Activated naive CD4-positive, alpha-beta T cell treated with anti-CD3 and anti-CD28 coated beads, Interleukin-2, amount 10 ng/mL, durations not matched to agents 7 days and 5 days (primary cell): ENCODE measurements at regions not wholly inside any gene's neighbourhood (a gene's known extent, or its start where the extent isn't known, plus 50 kb on each side); places are given as distances from the start of the nearest gene placed in this dataset.

Source experiments
- CTCF ChIA-PET: fragments of 350-600 bp; sonication (Branson Sonifier 250); formaldehyde crosslinking; loops from one replicate; lab custom pipeline; 2021; ENCODE audit warnings: antibody characterized with exemption; lab: Charles Lee
- DNase-seq: peaks from one replicate; pipeline ENCODE4 v3.0.0-alpha.2; 2020
- H3K27ac Mint-ChIP-seq: one replicate; pipeline ENCODE4 v1.8.0; 2021; ENCODE audit warnings: mild to moderate bottlenecking, moderate library complexity, mixed read lengths
- H3K27me3 Mint-ChIP-seq: one replicate; pipeline ENCODE4 v1.8.0; 2021; ENCODE audit warnings: mild to moderate bottlenecking, mixed read lengths
- H3K36me3 Mint-ChIP-seq: one replicate; pipeline ENCODE4 v1.8.0; 2021; ENCODE audit warnings: mixed read lengths
- H3K4me1 Mint-ChIP-seq: one replicate; pipeline ENCODE4 v1.8.0; 2021; ENCODE audit warnings: mixed read lengths
- H3K4me3 Mint-ChIP-seq: one replicate; pipeline ENCODE4 v1.8.0; 2021; ENCODE audit warnings: mild to moderate bottlenecking, moderate library complexity, mixed read lengths
- H3K9me3 Mint-ChIP-seq: one replicate; pipeline ENCODE4 v1.8.0; 2021; ENCODE audit warnings: mixed read lengths

DNA sequence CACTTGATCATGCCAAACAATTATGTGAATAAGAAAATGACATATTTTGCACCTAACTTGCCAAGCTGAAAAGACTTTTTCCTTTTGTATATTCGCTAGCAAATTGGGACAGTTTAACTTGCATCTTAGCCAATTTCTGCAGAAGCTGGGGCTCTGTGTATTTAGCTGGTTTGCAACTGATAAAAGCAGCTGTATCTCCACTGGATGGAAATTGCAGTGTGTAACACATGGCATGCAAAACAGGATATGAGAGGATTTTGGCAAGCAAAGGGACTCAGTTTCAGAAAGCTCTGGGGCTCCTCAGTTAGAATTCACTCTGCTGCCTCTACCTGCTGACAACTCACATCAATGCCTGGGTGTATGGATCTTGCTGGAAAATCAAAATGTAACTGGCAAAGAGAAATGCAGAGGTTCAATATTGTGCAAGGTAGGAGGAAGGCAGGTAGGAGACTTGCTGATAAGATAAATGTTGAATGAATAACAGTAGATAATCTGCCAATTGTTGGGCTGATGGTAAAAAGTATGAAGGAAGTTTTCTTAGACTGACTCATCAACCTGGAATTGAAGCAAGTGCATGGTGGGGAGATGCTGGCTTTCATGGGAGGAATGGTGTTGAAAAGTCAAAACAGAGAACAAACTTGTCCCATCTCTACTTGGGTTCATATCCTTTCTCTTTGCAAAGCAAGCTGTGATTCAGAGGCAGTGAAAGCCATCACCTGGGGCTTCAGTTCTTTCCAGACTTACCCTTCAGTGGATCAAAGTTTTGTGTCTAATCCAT is 546.9 kb upstream of the AMELY start:
- peaks cover 1% of the 10 kb centered on the region for H3K36me3 Mint-ChIP-seq
- CTCF ChIA-PET, result no interaction called here
- H3K4me1 Mint-ChIP-seq, result no peaks in the 10 kb centered on the region
- no peak overlapping the region for H3K4me3 Mint-ChIP-seq
- H3K27ac Mint-ChIP-seq, result no peak overlapping the region
- DNase-seq, result no peak
- H3K9me3 Mint-ChIP-seq, result peaks cover 2% of the 10 kb centered on the region
- H3K27me3 Mint-ChIP-seq, result peaks cover 4% of the 10 kb centered on the region

DNA sequence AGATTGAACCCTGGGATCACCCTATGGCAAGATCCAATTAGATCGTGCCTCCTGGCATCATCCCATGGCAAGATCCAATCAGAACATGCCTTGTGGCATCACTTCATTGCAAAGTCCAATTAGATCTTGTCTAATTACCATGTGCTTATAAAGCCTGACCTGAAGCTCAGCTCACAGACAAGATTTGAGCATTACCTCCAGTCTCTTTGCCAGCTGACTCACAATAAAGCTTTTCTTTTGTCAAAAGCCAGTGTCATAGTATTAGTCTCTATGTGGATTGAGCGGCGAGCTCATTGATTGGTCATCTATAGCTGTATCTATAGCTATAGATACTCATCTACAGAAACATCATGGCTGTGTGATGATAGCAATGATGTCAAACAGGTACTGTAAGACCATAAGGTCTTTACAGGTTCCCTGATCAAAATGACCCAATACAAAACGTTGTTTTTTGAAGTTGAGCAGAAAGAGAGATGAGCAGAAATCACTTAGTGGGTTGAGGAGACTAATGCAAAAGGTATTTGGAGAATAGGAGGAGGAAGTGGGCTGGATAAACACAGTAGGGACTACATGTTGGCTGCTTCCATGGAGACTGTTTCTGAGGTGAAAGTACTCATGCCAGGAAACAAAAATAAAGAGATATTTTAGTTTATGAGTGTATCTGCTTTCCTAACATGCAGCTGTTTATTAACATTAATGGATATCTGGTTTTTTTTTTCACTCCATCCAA is 545.9 kb upstream of the AMELY start:
- no peak for DNase-seq
- H3K9me3 Mint-ChIP-seq, result peaks cover 4% of the 10 kb centered on the region
- H3K27ac Mint-ChIP-seq, result no peak overlapping the region
- H3K4me1 Mint-ChIP-seq, result no peaks in the 10 kb centered on the region
- H3K36me3 Mint-ChIP-seq, result peaks cover 1% of the 10 kb centered on the region
- CTCF ChIA-PET, result no interaction called here
- H3K4me3 Mint-ChIP-seq, result no peak overlapping the region
- peaks cover 9% of the 10 kb centered on the region for H3K27me3 Mint-ChIP-seq

DNA sequence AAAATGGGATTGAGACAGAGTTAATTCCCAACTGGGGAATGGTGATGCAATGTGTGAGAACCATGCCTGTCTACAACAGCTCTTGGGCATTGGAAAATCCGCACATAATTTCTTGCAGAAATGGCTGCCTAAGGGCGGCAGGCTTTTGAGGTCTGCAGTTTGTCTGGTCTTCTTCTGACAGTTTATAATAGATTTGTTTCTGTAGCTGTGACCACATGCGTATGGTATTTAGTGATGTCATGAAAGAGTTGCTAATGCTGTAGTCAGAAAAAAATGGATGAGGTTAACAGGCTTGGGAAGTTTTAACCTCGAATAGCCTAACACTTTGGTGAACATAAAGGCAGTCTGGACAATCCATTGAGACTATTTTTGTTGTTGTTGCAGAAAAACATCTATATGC is 544.1 kb upstream of the AMELY start:
- Mint-ChIP-seq H3K4me3 (no peak overlapping the region), H3K36me3 (peaks cover 1% of the 10 kb centered on the region), H3K27me3 (peaks cover 9% of the 10 kb centered on the region), H3K4me1 (no peaks in the 10 kb centered on the region), H3K27ac (no peak overlapping the region), H3K9me3 (peaks cover 4% of the 10 kb centered on the region)
- DNase-seq, result no peak
- CTCF ChIA-PET, result no interaction called here

DNA sequence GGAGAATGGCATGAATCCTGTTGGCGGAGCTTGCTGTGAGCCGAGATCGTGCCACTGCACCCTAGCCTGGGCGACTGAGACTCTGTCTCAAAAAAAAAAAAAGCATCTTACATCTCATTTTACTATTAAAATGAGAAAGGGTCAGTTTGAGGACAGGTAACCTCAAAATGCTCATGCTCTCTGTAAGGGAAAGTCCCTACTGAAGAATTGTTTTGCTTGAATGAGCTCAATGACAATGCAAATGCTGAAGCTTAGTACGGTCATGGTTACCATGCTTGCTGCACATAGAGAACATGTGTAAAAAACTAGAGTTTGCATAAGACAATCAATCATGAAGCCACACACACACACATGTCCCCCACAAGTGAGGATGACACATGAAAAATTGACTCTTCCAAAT is 541.8 kb upstream of the AMELY start:
- Mint-ChIP-seq H3K4me1 (no peaks in the 10 kb centered on the region), H3K4me3 (no peak overlapping the region), H3K36me3 (no peaks in the 10 kb centered on the region), H3K27me3 (peaks cover 5% of the 10 kb centered on the region), H3K27ac (no peak overlapping the region), H3K9me3 (peaks cover 2% of the 10 kb centered on the region)
- CTCF ChIA-PET, result interaction anchor here (0.6 kb wide), 1 partner anchor 220 kb away, joined by 3 read pairs; no protein-coding TSS in a partner anchor
- DNase-seq, result no peak

DNA sequence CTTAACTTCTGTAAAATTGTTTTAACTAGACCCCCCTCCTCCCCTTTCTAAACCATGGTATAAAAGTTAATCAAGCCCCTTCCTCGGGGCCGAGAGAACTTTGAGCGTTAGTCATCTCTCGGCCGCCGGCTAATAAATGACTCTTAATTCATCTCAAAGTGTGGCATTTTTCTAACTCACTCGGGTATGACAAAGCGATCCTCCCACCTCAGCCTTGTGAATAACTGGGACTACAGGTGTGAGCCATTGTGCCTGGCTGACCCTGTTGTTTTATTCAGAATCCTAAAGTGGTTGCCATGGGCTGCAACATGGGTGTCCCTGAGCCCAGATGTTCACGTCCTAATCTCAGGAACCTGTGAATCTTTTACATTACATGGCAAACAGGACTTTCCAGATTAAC is 540.7 kb upstream of the AMELY start:
- Mint-ChIP-seq H3K27me3 (peaks cover 5% of the 10 kb centered on the region), H3K4me3 (no peak overlapping the region), H3K9me3 (peaks cover 2% of the 10 kb centered on the region), H3K27ac (no peak overlapping the region), H3K4me1 (no peaks in the 10 kb centered on the region), H3K36me3 (no peaks in the 10 kb centered on the region)
- CTCF ChIA-PET, result no interaction called here
- no peak for DNase-seq

DNA sequence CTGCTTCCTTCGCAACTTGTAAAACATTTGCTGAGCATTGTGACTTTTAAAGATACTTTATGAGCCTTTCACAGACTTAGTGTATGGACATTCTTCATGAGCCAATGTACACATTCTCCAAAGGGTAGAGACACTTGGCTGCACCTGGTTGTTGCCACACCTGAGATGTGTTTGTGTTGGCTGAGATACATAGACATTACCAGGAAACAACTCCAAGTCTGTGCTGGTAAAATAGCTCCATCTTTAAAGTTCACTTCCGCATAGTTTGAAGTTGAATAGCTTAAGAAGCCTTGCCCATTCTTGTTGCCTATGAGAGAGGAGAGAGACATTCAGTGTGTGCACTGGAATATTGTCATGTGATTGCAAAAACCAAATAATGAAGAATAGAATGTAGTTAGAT is 538.3 kb upstream of the AMELY start:
- H3K4me3 Mint-ChIP-seq, result no peak overlapping the region
- H3K4me1 Mint-ChIP-seq, result no peaks in the 10 kb centered on the region
- H3K36me3 Mint-ChIP-seq, result no peaks in the 10 kb centered on the region
- no peak overlapping the region for H3K27ac Mint-ChIP-seq
- CTCF ChIA-PET, result no interaction called here
- H3K9me3 Mint-ChIP-seq, result peaks cover 2% of the 10 kb centered on the region
- peaks cover 5% of the 10 kb centered on the region for H3K27me3 Mint-ChIP-seq
- DNase-seq, result no peak

DNA sequence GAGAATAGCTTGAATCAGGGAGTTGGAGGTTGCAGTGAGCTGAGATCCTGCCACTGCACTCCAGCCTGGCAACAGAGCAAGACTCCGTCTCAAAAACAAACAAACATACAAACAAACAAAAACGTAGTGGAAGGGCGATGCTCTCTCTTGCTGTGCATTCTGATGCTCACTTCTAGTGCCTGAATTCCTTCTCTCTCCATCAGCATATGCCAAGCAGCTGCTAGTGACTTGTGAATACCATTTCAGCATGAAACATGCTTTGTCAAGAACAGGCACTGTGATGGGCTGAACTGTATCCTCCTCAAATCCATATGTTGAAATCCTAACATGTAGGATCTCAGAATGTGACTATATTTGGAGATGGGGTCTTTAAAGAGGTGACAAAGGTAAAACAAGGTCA is 537.1 kb upstream of the AMELY start:
- Mint-ChIP-seq H3K27me3 (peaks cover 5% of the 10 kb centered on the region), H3K9me3 (peaks cover 4% of the 10 kb centered on the region), H3K27ac (no peak overlapping the region), H3K36me3 (no peaks in the 10 kb centered on the region), H3K4me3 (no peak overlapping the region), H3K4me1 (no peaks in the 10 kb centered on the region)
- CTCF ChIA-PET, result no interaction called here
- no peak for DNase-seq

DNA sequence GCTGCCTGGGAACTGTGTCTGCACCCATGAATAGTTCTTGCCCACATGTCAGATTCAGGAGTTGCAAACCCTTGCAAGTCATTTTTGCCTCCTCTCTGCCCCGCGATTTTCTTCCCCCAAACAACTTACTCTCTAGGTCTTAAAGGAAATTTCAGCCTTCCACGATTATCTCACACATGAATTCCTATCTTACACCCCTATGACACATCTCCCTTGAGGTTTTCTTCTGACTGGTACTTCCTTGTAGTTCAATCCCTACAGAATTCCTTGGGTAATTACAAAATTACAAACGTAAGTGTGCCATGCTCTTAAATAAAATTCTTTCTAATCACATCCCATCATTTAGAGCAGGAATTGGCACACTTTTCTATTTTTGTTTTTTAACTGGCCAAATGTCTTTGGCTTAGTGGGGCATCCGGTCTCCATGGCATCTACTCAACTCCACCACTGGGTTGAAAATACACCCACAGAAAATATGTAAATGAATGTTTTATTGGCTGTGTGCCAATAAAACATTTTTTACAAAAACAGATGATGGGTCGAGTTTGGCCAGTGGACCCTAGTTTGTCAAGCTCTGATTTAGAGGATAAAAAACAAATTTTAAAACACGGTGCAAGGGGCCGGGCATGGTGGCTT is 536.4 kb upstream of the AMELY start:
- Mint-ChIP-seq H3K9me3 (peaks cover 4% of the 10 kb centered on the region), H3K27me3 (peaks cover 4% of the 10 kb centered on the region), H3K4me1 (no peaks in the 10 kb centered on the region), H3K4me3 (no peak overlapping the region), H3K36me3 (no peaks in the 10 kb centered on the region), H3K27ac (no peak overlapping the region)
- CTCF ChIA-PET, result no interaction called here
- no peak for DNase-seq

DNA sequence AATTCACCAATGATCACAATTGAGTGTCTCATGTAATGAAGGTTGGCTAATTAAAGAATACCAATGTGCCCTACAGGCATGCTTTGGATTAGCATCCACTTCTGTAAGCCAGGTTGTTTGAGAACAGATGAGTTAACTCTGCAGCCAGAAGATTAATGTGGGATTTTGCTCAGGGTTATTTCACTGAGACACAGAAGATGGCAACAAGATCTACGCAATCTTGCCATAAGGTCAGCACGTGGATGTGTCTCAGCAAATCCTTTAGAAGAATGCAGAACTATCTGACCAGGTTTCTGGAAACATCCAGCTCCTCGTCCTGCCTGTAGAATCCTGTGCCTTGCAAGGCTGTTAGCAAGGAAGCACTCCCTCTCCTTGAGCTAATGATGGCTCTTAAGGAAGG is 532.6 kb upstream of the AMELY start:
- DNase-seq, result no peak
- Mint-ChIP-seq H3K4me1 (no peaks in the 10 kb centered on the region), H3K27me3 (no peaks in the 10 kb centered on the region), H3K4me3 (no peak overlapping the region), H3K27ac (no peak overlapping the region), H3K36me3 (no peaks in the 10 kb centered on the region), H3K9me3 (peaks cover 2% of the 10 kb centered on the region)
- CTCF ChIA-PET, result no interaction called here

DNA sequence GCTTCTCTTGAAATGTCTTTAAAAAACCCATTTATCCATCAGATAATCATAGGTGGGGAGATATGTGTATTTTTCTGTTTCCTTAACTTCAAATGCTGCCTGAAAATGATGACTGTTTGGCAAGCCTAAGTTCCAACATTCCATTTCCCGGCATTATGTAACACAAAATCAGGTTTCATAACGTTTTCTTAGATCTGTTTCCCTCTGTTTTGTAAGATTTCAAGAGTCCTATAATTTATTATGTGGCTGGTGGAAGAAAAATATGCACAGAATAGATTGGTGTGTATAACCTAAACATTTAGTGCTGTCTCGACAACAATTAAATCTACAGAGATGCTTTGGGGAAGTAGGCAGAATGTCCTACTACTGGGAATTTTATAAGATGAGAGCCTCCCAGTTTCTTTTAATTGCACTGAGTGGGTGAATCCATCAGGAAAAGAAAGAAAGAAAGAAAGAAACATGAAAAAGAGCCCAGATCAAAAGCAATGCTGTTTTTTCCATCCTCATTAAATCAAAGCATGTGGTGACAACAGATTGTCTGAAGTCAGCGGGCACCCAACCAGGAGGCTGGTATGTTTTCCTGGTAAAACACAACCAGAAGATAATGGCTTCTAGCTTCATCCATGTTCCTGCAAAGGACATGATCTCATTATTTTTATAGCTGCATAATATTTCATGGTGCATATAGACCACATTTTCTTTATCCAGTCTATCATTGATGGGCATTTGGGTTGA is 529.4 kb upstream of the AMELY start:
- Mint-ChIP-seq H3K27ac (no peak overlapping the region), H3K4me1 (no peaks in the 10 kb centered on the region), H3K36me3 (no peaks in the 10 kb centered on the region), H3K4me3 (no peak overlapping the region), H3K27me3 (no peaks in the 10 kb centered on the region), H3K9me3 (peaks cover 2% of the 10 kb centered on the region)
- CTCF ChIA-PET, result no interaction called here
- no peak for DNase-seq

DNA sequence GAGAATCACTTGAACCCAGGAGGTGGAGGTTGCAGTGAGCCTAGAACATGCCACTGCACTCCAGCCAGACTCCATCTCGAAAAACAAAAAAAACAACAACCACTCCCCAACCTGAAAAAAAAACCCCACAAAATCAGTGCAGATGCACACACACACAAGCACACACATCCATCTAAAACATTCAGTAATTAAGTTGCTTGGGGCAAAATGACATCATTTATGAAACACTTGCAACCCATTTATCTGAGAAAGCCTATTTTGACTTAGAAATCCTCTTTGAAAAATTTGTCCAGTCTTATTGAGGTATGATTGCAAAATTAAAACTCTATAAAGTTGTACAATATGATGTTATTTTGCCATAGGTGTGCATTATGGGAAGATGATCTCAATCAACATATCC is 525.5 kb upstream of the AMELY start:
- H3K36me3 Mint-ChIP-seq, result no peaks in the 10 kb centered on the region
- CTCF ChIA-PET, result no interaction called here
- H3K27ac Mint-ChIP-seq, result no peak overlapping the region
- H3K4me1 Mint-ChIP-seq, result no peaks in the 10 kb centered on the region
- H3K9me3 Mint-ChIP-seq, result peaks cover 5% of the 10 kb centered on the region
- H3K27me3 Mint-ChIP-seq, result no peaks in the 10 kb centered on the region
- no peak for DNase-seq
- no peak overlapping the region for H3K4me3 Mint-ChIP-seq

DNA sequence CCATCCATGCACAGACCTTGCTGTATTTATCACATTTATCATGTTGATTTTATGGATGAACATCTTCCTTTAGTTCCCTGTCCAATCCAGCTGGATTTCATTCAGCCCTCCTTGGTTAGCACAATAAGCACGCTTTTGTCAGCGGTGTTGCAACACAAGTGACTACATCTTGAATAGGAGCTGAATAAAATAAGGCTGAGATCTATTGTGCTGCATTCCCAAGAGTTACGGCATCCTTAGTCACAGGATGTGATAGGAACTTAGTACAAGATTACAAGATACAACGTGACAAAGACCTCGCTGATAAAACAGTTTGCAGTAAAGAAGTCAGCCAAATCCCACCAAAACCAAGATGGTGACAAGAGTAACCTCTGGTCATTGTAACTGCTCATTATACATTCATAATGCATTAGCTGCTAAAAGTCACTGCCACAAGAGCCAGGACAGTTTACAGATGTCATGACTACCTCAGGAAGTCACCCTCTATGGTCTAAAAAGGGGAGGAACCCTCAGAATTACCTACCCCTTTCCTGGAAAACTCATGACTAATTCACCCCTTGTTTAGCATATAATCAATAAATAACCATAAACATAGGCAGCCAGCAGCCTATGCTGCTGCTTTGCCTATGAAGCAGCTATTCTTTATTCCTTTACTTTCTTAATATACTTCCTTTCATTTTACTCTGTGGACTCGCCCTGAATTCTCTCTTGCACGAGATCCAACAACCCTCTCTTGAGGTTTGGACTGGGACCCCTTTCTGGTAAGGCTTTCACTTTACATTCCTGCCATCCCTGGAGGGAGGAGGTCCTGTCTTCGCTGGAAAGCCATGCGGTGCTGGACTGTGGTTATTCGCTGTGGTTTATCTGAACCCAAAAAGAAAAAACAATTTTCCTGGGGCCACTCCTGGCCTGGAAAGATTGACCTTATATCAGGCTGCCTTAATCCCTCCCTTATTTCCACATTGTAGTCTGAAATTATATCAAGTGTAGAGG is 522.6 kb upstream of the AMELY start:
- Mint-ChIP-seq H3K36me3 (no peaks in the 10 kb centered on the region), H3K27ac (no peak overlapping the region), H3K4me3 (no peak overlapping the region), H3K4me1 (no peaks in the 10 kb centered on the region), H3K27me3 (no peaks in the 10 kb centered on the region), H3K9me3 (peaks cover 5% of the 10 kb centered on the region)
- no peak for DNase-seq
- CTCF ChIA-PET, result no interaction called here

DNA sequence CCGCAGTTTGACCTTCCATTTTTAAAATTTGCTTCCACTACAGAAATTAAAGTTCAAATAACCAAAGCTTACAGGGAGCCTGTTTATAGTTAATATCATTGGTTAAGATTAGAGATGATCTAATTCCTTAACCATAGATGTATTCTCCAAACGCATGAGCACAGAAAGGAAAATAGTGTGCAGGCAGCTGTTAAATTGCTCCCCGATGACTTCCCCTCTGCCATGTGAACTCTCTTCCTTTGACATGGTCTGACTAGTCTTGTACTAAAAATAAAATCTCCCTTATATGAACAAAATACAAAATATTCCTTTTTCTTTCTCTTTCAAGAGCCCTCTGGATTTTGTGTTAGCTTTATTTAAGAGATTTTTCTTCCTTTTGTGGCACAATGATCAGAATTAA is 507.6 kb upstream of the AMELY start:
- CTCF ChIA-PET, result no interaction called here
- Mint-ChIP-seq H3K27ac (no peak overlapping the region), H3K36me3 (no peaks in the 10 kb centered on the region), H3K9me3 (no peaks in the 10 kb centered on the region), H3K27me3 (no peaks in the 10 kb centered on the region), H3K4me3 (no peak overlapping the region), H3K4me1 (no peaks in the 10 kb centered on the region)
- no peak for DNase-seq
